K562 (cell line): ENCODE measurements at regions not wholly inside any gene's neighbourhood (a gene's known extent, or its start where the extent isn't known, plus 50 kb on each side); places are given as distances from the start of the nearest gene placed in this dataset.

ENCODE experiments used
- ATAC-seq: fragments of 200-7000 bp; cut with Tn5 transposase; 3 replicates; pipeline ENCODE4 v1.9.1; 2020; ENCODE audit warnings: moderate library complexity
- BruUV-seq: library from RNA; stranded (reverse); fragments of 400-500 nt; replicated peaks from 2 replicates; lab custom pipeline; 2021; lab: Mats Ljungman, UMichigan
- CTCF ChIA-PET: fragments of 300-600 bp; formaldehyde crosslinking; extraction: SDS; loops from one replicate; lab custom pipeline; 2021; ENCODE audit warnings: low intra/inter-chr PET ratio; lab: Yijun Ruan, JAX
- POLR2A ChIA-PET: fragments of 300-600, 350-650 bp; sonication (Branson Sonifier 250); formaldehyde crosslinking; extraction: SDS; loops from one replicate; lab custom pipeline; 2021; ENCODE audit warnings: antibody characterized with exemption, inconsistent platforms; lab: Yijun Ruan, JAX
- DNase-seq, 4 experiments: peaks; one replicate each; pipeline versions ENCODE4 v3.0.0 to v3.0.0-alpha.2; 2011 to 2018; ENCODE audit warnings: low spot score in 3 of 4, mixed read lengths in 3 of 4; ENCODE audit errors: extremely low read depth in 1 of 4
- FAIRE-seq: peaks from 2 replicates; lab custom pipeline; 2011; peaks lifted over from hg19 to GRCh38; lab: Jason Lieb, UNC
- H2AFZ ChIP-seq: 2 replicates; pipeline ENCODE4 v1.6.0; 2011; ENCODE audit warnings: low read depth, low read length, control low read depth, inconsistent platforms
- H3K27ac ChIP-seq: fragments of 200-600 bp; 3 replicates; pipeline ENCODE4 v1.8.0; 2011; ENCODE audit warnings: low read depth, mild to moderate bottlenecking, control low read depth, inconsistent platforms, low read length, moderate library complexity, mixed read lengths; ENCODE audit errors: extremely low read depth
- H3K27me3 ChIP-seq, 2 experiments: fragments of 300-600 bp in 1 of 2; 2 replicates in 1 of 2; 3 replicates in 1 of 2; pipeline versions ENCODE4 v1.6.0 to v1.8.0; 2011; ENCODE audit warnings: inconsistent platforms in 2 of 2, low read length in 2 of 2, mild to moderate bottlenecking in 1 of 2, mixed read lengths in 1 of 2, moderate library complexity in 1 of 2; ENCODE audit not compliant: control insufficient read depth in 2 of 2, insufficient read depth in 2 of 2
- H3K36me3 ChIP-seq: fragments of 300-600 bp; 3 replicates; pipeline ENCODE4 v1.8.0; 2011; ENCODE audit warnings: mild to moderate bottlenecking, low read length, inconsistent platforms; ENCODE audit not compliant: control insufficient read depth, insufficient read depth
- H3K4me1 ChIP-seq, 2 experiments: fragments of 200-600 bp in 1 of 2; replicated peaks in 1 of 2; 2 replicates in 1 of 2; 3 replicates in 1 of 2; pipeline versions ENCODE4 v1.5.1 to v1.8.0; 2011; ENCODE audit warnings: inconsistent platforms in 2 of 2, low read length in 2 of 2, mild to moderate bottlenecking in 1 of 2, mixed read lengths in 1 of 2, moderate library complexity in 1 of 2; ENCODE audit not compliant: control insufficient read depth in 2 of 2, insufficient read depth in 2 of 2
- H3K4me2 ChIP-seq: 2 replicates; pipeline ENCODE4 v1.6.1; 2011; ENCODE audit warnings: low read length, control low read depth, inconsistent platforms, mixed read lengths; ENCODE audit not compliant: insufficient read depth
- H3K4me3 ChIP-seq: fragments of 200-600 bp; sonication (generic), shearing (Covaris generic); 2 replicates; pipeline ENCODE4 v1.5.1; 2016; ENCODE audit warnings: control low read depth, inconsistent platforms
- H3K79me2 ChIP-seq: fragments of 200-600 bp; 3 replicates; pipeline ENCODE4 v1.8.0; 2011; ENCODE audit warnings: low read length, inconsistent platforms; ENCODE audit not compliant: control insufficient read depth, insufficient read depth
- H3K9ac ChIP-seq, 2 experiments: 2 replicates each; pipeline versions ENCODE4 v1.6.0 to v1.6.1; 2011; ENCODE audit warnings: low read depth in 2 of 2, low read length in 2 of 2, control low read depth in 1 of 2, inconsistent platforms in 1 of 2, mild to moderate bottlenecking in 1 of 2, mixed read lengths in 1 of 2; ENCODE audit not compliant: insufficient read depth in 1 of 2
- H3K9me1 ChIP-seq: one replicate; pipeline ENCODE4 v1.6.0; 2011; ENCODE audit warnings: inconsistent platforms, mild to moderate bottlenecking, low read length, moderate library complexity; ENCODE audit not compliant: control insufficient read depth, insufficient read depth
- H3K9me3 ChIP-seq: replicated peaks from 2 replicates; pipeline ENCODE4 v1.5.1; 2011; ENCODE audit warnings: low read depth, low read length, inconsistent platforms; ENCODE audit not compliant: control insufficient read depth, insufficient read depth
- H4K20me1 ChIP-seq: replicated peaks from 2 replicates; pipeline ENCODE4 v1.6.1; 2011; ENCODE audit warnings: low read length, inconsistent platforms, mixed read lengths; ENCODE audit not compliant: control insufficient read depth, insufficient read depth
- CTCF ChIP-seq, 3 experiments: IDR thresholded peaks in 2 of 3; conservative IDR thresholded peaks in 1 of 3; 2 replicates each; pipeline ENCODE4 v1.5.1; 2011 to 2012; ENCODE audit warnings: low read length in 3 of 3, mild to moderate bottlenecking in 3 of 3, control low read depth in 2 of 3, improper control_type of control experiment in 1 of 3, inconsistent platforms in 1 of 3, low read depth in 1 of 3, mixed read lengths in 1 of 3, moderate library complexity in 1 of 3; ENCODE audit not compliant: insufficient read depth in 2 of 3
- ERF ChIP-seq: fragments of 450-650 bp; formaldehyde crosslinking; IDR thresholded peaks from 2 replicates; pipeline ENCODE4 v1.4.0; 2020; ENCODE audit warnings: mild to moderate bottlenecking, mixed read lengths
- MEF2A ChIP-seq: IDR thresholded peaks from 2 replicates; pipeline ENCODE4 v1.6.1; 2011; ENCODE audit warnings: low read depth, mild to moderate bottlenecking, low read length, moderate library complexity; ENCODE audit not compliant: control insufficient read depth
- RBM25 ChIP-seq: fragments of 200-400 bp; formaldehyde crosslinking; IDR thresholded peaks from 2 replicates; pipeline ENCODE4 v1.6.1; 2018; ENCODE audit warnings: low read length, low read depth, moderate library complexity; ENCODE audit not compliant: severe bottlenecking
- STAG1 ChIP-seq: sonication (generic); formaldehyde crosslinking; IDR thresholded peaks from 2 replicates; pipeline ENCODE4 v1.5.0; 2020; ENCODE audit warnings: missing genetic modification reagents, borderline replicate concordance
- STAT5B ChIP-seq: fragments of 250-450 bp; sonication (Bioruptor Pico); IDR thresholded peaks from 2 replicates; pipeline ENCODE4 v1.8.0; 2021; ENCODE audit warnings: mild to moderate bottlenecking, inconsistent platforms
- THAP12 ChIP-seq: fragments of 250-450 bp; sonication (Bioruptor Pico); IDR thresholded peaks from 2 replicates; pipeline ENCODE4 v1.9.0; 2021; ENCODE audit warnings: mild to moderate bottlenecking, inconsistent platforms
- XRCC3 ChIP-seq: fragments of 450-650 bp; IDR thresholded peaks from 2 replicates; pipeline ENCODE4 v1.6.1; 2017; ENCODE audit warnings: mild to moderate bottlenecking, moderate library complexity
- ZNF449 ChIP-seq: fragments of 250-450 bp; sonication (Bioruptor Pico); IDR thresholded peaks from 2 replicates; pipeline ENCODE4 v1.8.0; 2022; ENCODE audit warnings: moderate library complexity, mild to moderate bottlenecking, inconsistent platforms
- WGBS: fragments of 100-300 bp; shearing (Covaris generic); methylation state at CpG from one replicate; pipeline ENCODE4 v1.1.6; 2016; ENCODE audit warnings: low coverage, mixed read lengths; ENCODE audit not compliant: insufficient coverage; ENCODE audit errors: missing lambda C conversion rate; 5-methylcytosine and 5-hydroxymethylcytosine counted together
- in situ Hi-C: fragments of 300-500 bp; cut with MboI; formaldehyde crosslinking; loops from 4 replicates; pipeline ENCODE4 v1.15.0; 2018; ENCODE audit warnings: inconsistent platforms, mixed read lengths
- intact Hi-C: fragments of 100-400 bp; cut with micrococcal nuclease; formaldehyde crosslinking; loops from 2 replicates; pipeline ENCODE4 v1.14.2; 2022

- Histone ChIP-seq H3K79me2 (no peaks in the 10 kb centered on the region), H3K9me3 (no peaks in the 10 kb centered on the region), H3K4me1 (peaks cover 0 to 4% of the 10 kb centered on the region in 2 experiments; a peak in 1 of 5 replicates), H3K9me1 (no peaks in the 10 kb centered on the region), H3K4me3 (no peak overlapping the region), H3K27ac (no peak overlapping the region), H4K20me1 (no peaks in the 10 kb centered on the region), H3K27me3 (peaks cover 0 to 12% of the 10 kb centered on the region in 2 experiments; a peak in 2 of 5 replicates), H3K4me2 (no peak overlapping the region), H3K36me3 (no peaks in the 10 kb centered on the region), H3K9ac (no peak overlapping the region), H2AFZ (no peak overlapping the region)
- BruUV-seq = no TSS peak
- DNase-seq = no peak
- ChIA-PET CTCF (no interaction called here), POLR2A (no interaction called here)
- intact Hi-C loops = no loop called here
- 3% methylated on average over 4 of the region's 4 CpGs for WGBS
- FAIRE-seq = no peak
- in situ Hi-C loops = no loop called here
- ATAC-seq = no peak
- no peak for TF ChIP-seq MEF2A
- TF ChIP-seq STAG1 (CRISPR knock-in tag) = no peak
- TF ChIP-seq ZNF449 (CRISPR knock-in tag) = no peak
- TF ChIP-seq THAP12 (CRISPR knock-in tag) = no peak
- no peak for TF ChIP-seq XRCC3
- TF ChIP-seq RBM25 = no peak
- no peak for TF ChIP-seq ERF
- TF ChIP-seq CTCF (IDR thresholded peaks at IDR 0.05 in 2 of 3, conservative IDR thresholded peaks at IDR 0.05 in 1 of 3; ENCODE audit: insufficient read depth in 2 of 3, low read depth in 1 of 3, low read length in 3 of 3) = no peak
- no peak for TF ChIP-seq STAT5B (CRISPR knock-in tag)
Measured at GRCh38 chr4:15340332-15340731, 87.5 kb upstream of the C1QTNF7 start.
